ENCODE measurements at regions not wholly inside any gene's neighbourhood (a gene's known extent, or its start where the extent isn't known, plus 50 kb on each side); places are given as distances from the start of the nearest gene placed in this dataset.

- BruUV-seq (replicated peaks) = no TSS peak
- Histone ChIP-seq H3K4me1 (ENCODE audit: control insufficient read depth, insufficient read depth, low read length) (no peaks in the 10 kb centered on the region), H3K27me3 (ENCODE audit: control insufficient read depth, insufficient read depth, low read length) (no peaks in the 10 kb centered on the region), H3K9me3 (ENCODE audit: control insufficient read depth, insufficient read depth, low read depth, low read length) (no peaks in the 10 kb centered on the region), H3K36me3 (ENCODE audit: control insufficient read depth, insufficient read depth, low read length) (no peaks in the 10 kb centered on the region), H3K27ac (ENCODE audit: low read length) (no peak overlapping the region), H3K4me3 (ENCODE audit: low read depth in 2 of 2, low read length in 2 of 2) (no peak overlapping the region)
- in situ Hi-C loops (cut with HindIII; ENCODE audit: low pct_unique_long_range_greater_than_20kb, low sequenced_read_pairs) (no loop called here), intact Hi-C loops (cut with micrococcal nuclease; ENCODE audit: unreplicated experiment) (no loop called here)
- POLR2A ChIA-PET = no interaction called here
- CTCF ChIA-PET = no interaction called here
- no peak for DNase-seq (ENCODE audit: low read depth, low spot score)
- no peak for TF ChIP-seq TCF7L2 (IDR thresholded peaks at IDR 0.05; ENCODE audit: low read depth, low read length)
- TF ChIP-seq CTCF (IDR thresholded peaks at IDR 0.05) = no peak
- no peak for TF ChIP-seq POLR2AphosphoS5 (IDR thresholded peaks at IDR 0.05; ENCODE audit: low read depth, low read length)
- TF ChIP-seq REST (IDR thresholded peaks at IDR 0.05; ENCODE audit: insufficient read depth in 1 of 2, low read depth in 2 of 2, low read length in 1 of 2) = no peak
- TF ChIP-seq SIN3A (IDR thresholded peaks at IDR 0.05; ENCODE audit: borderline replicate concordance, insufficient read depth, low read depth, low read length) = no peak
- no peak for ATAC-seq
These were observed 381.6 kb downstream of the NYAP2 start for GRCh38 chr2:225781145-225781544.

- TF ChIP-seq TCF7L2 (IDR thresholded peaks at IDR 0.05; ENCODE audit: low read depth, low read length) (no peak), CTCF (IDR thresholded peaks at IDR 0.05) (no peak), POLR2AphosphoS5 (IDR thresholded peaks at IDR 0.05; ENCODE audit: low read depth, low read length) (no peak), REST (IDR thresholded peaks at IDR 0.05; ENCODE audit: insufficient read depth in 1 of 2, low read depth in 2 of 2, low read length in 1 of 2) (no peak), SIN3A (IDR thresholded peaks at IDR 0.05; ENCODE audit: borderline replicate concordance, insufficient read depth, low read depth, low read length) (no peak)
- in situ Hi-C loops (cut with HindIII; ENCODE audit: low pct_unique_long_range_greater_than_20kb, low sequenced_read_pairs) = no loop called here
- Histone ChIP-seq H3K27me3 (ENCODE audit: control insufficient read depth, insufficient read depth, low read length) (no peaks in the 10 kb centered on the region), H3K9me3 (ENCODE audit: control insufficient read depth, insufficient read depth, low read depth, low read length) (no peaks in the 10 kb centered on the region), H3K4me1 (ENCODE audit: control insufficient read depth, insufficient read depth, low read length) (no peaks in the 10 kb centered on the region), H3K27ac (ENCODE audit: low read length) (no peak overlapping the region), H3K36me3 (ENCODE audit: control insufficient read depth, insufficient read depth, low read length) (no peaks in the 10 kb centered on the region), H3K4me3 (ENCODE audit: low read depth in 2 of 2, low read length in 2 of 2) (no peak overlapping the region)
- intact Hi-C loops (cut with micrococcal nuclease; ENCODE audit: unreplicated experiment) = no loop called here
- ChIA-PET POLR2A (no interaction called here), CTCF (no interaction called here)
- BruUV-seq (replicated peaks) = no TSS peak
- no peak for DNase-seq (ENCODE audit: low read depth, low spot score)
- ATAC-seq = no peak
These were observed 380.3 kb downstream of the NYAP2 start for GRCh38 chr2:225779829-225780228.

All from Panc1 (cell line).